Caco-2 (cell line): ENCODE measurements at regions not wholly inside any gene's neighbourhood (a gene's known extent, or its start where the extent isn't known, plus 50 kb on each side); places are given as distances from the start of the nearest gene placed in this dataset.

ENCODE experiments used
- BruUV-seq: library from RNA; stranded (reverse); fragments of 400-500 nt; replicated peaks from 2 replicates; lab custom pipeline; 2021; lab: Mats Ljungman, UMichigan
- CTCF ChIA-PET: fragments of 300-600 bp; sonication (Branson Sonifier 250); formaldehyde crosslinking; loops from one replicate; lab custom pipeline; 2022; ENCODE audit warnings: antibody characterized with exemption; lab: Charles Lee
- POLR2A ChIA-PET: fragments of 300-600 bp; sonication (Branson Sonifier 250); formaldehyde crosslinking; loops from one replicate; lab custom pipeline; 2022; ENCODE audit warnings: antibody characterized with exemption; lab: Charles Lee
- DNase-seq, 2 experiments: peaks; one replicate each; pipeline versions ENCODE4 v3.0.0 to v3.0.0-alpha.2; 2020 to 2022
- H3K27me3 ChIP-seq: replicated peaks from 2 replicates; pipeline ENCODE4 v1.6.0; 2011; ENCODE audit warnings: low read length; ENCODE audit not compliant: control insufficient read depth, insufficient read depth
- H3K36me3 ChIP-seq: 2 replicates; pipeline ENCODE4 v1.5.1; 2011; ENCODE audit warnings: low read length; ENCODE audit not compliant: control insufficient read depth, insufficient read depth
- H3K4me1 ChIP-seq: fragments of 250-450 bp; sonication (Bioruptor Pico); 2 replicates; pipeline ENCODE4 v1.5.1; 2020; ENCODE audit warnings: mild to moderate bottlenecking
- H3K4me3 ChIP-seq: 2 replicates; pipeline ENCODE4 v1.5.1; 2011; ENCODE audit warnings: low read depth, mild to moderate bottlenecking, control low read depth, low read length
- H3K9me3 ChIP-seq: fragments of 250-450 bp; sonication (Bioruptor Pico); 2 replicates; pipeline ENCODE4 v1.5.1; 2020; ENCODE audit warnings: mild to moderate bottlenecking, moderate library complexity
- H3K27ac Mint-ChIP-seq: one replicate; pipeline ENCODE4 v1.8.0; 2022; ENCODE audit warnings: mixed read lengths; ENCODE audit not compliant: unreplicated experiment
- H3K27me3 Mint-ChIP-seq: one replicate; pipeline ENCODE4 v1.8.0; 2022; ENCODE audit warnings: mixed read lengths; ENCODE audit not compliant: insufficient read depth, unreplicated experiment
- H3K36me3 Mint-ChIP-seq: one replicate; pipeline ENCODE4 v1.8.0; 2022; ENCODE audit warnings: mild to moderate bottlenecking, mixed read lengths; ENCODE audit not compliant: insufficient read depth, unreplicated experiment
- H3K4me1 Mint-ChIP-seq: one replicate; pipeline ENCODE4 v1.8.0; 2022; ENCODE audit warnings: low read depth, mixed read lengths; ENCODE audit not compliant: unreplicated experiment
- H3K4me3 Mint-ChIP-seq: one replicate; pipeline ENCODE4 v1.8.0; 2022; ENCODE audit warnings: mild to moderate bottlenecking, moderate library complexity, mixed read lengths; ENCODE audit not compliant: unreplicated experiment
- H3K9me3 Mint-ChIP-seq: one replicate; pipeline ENCODE4 v1.8.0; 2022; ENCODE audit warnings: mixed read lengths; ENCODE audit not compliant: unreplicated experiment
- intact Hi-C: fragments of 100-400 bp; cut with micrococcal nuclease; formaldehyde crosslinking; loops from one replicate; pipeline ENCODE4 v1.10.0; 2022; ENCODE audit not compliant: unreplicated experiment
- TF ChIP-seq, protein P1 (sequence below), 2 experiments: fragments of 200-600 bp in 1 of 2; IDR thresholded peaks; 1 replicate in 1 of 2; 2 replicates in 1 of 2; pipeline versions ENCODE4 v1.5.1 to v1.8.0; 2011 to 2022; ENCODE audit warnings: antibody characterized with exemption in 1 of 2, control low read depth in 1 of 2, inconsistent platforms in 1 of 2, low read depth in 1 of 2, low read length in 1 of 2, mild to moderate bottlenecking in 1 of 2, moderate library complexity in 1 of 2; ENCODE audit not compliant: insufficient read depth in 1 of 2, severe bottlenecking in 1 of 2, unreplicated experiment in 1 of 2

- no TSS peak for BruUV-seq
- Mint-ChIP-seq H3K27ac (no peak overlapping the region), H3K4me3 (no peak overlapping the region), H3K4me1 (no peaks in the 10 kb centered on the region), H3K9me3 (no peaks in the 10 kb centered on the region), H3K36me3 (no peaks in the 10 kb centered on the region), H3K27me3 (peaks cover 2% of the 10 kb centered on the region)
- ChIA-PET CTCF (no interaction called here), POLR2A (no interaction called here)
- no peaks in the 10 kb centered on the region for H3K27me3 ChIP-seq
- H3K36me3 ChIP-seq: no peaks in the 10 kb centered on the region
- DNase-seq: no peak
- TF ChIP-seq, protein P1, sequence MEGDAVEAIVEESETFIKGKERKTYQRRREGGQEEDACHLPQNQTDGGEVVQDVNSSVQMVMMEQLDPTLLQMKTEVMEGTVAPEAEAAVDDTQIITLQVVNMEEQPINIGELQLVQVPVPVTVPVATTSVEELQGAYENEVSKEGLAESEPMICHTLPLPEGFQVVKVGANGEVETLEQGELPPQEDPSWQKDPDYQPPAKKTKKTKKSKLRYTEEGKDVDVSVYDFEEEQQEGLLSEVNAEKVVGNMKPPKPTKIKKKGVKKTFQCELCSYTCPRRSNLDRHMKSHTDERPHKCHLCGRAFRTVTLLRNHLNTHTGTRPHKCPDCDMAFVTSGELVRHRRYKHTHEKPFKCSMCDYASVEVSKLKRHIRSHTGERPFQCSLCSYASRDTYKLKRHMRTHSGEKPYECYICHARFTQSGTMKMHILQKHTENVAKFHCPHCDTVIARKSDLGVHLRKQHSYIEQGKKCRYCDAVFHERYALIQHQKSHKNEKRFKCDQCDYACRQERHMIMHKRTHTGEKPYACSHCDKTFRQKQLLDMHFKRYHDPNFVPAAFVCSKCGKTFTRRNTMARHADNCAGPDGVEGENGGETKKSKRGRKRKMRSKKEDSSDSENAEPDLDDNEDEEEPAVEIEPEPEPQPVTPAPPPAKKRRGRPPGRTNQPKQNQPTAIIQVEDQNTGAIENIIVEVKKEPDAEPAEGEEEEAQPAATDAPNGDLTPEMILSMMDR (IDR thresholded peaks at IDR 0.05; ENCODE audit: insufficient read depth in 1 of 2, low read depth in 1 of 2, low read length in 1 of 2, severe bottlenecking in 1 of 2, unreplicated experiment in 1 of 2): no peak
- intact Hi-C loops: no loop called here
- no peak overlapping the region for H3K4me3 ChIP-seq
- no peaks in the 10 kb centered on the region for H3K9me3 ChIP-seq
- H3K4me1 ChIP-seq: no peaks in the 10 kb centered on the region
These were observed 596.4 kb downstream of the PCDH18 start for GRCh38 chr4:136935871-136936270.

DNA sequence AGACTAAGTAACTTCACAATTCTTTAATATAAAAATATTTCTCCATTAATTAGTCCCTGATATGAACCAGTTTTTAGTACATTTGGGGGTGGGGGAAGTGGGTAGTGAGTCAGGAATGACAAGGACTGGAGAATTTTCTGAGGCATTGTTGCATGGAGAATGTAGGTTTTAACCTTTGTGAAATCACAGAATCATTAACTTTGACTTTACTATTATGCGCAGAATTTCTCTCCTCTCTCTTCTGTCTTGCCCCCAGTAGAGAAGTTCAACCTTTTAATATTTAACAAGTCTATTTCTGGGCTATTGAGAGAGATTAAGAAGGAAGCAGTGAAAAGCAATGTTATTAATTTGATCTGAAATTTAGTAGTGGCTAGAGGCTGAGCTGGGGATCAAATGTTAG lies 597.0 kb downstream of the PCDH18 start:
- TF ChIP-seq, protein P1 (IDR thresholded peaks at IDR 0.05; ENCODE audit: insufficient read depth in 1 of 2, low read depth in 1 of 2, low read length in 1 of 2, severe bottlenecking in 1 of 2, unreplicated experiment in 1 of 2): no peak
- H3K27me3 ChIP-seq: no peaks in the 10 kb centered on the region
- no peak overlapping the region for H3K27ac Mint-ChIP-seq
- no peak for DNase-seq
- H3K36me3 Mint-ChIP-seq: no peaks in the 10 kb centered on the region
- H3K9me3 ChIP-seq: no peaks in the 10 kb centered on the region
- no peaks in the 10 kb centered on the region for H3K36me3 ChIP-seq
- H3K27me3 Mint-ChIP-seq: peaks cover 2% of the 10 kb centered on the region
- CTCF ChIA-PET: no interaction called here
- H3K9me3 Mint-ChIP-seq: no peaks in the 10 kb centered on the region
- no peaks in the 10 kb centered on the region for H3K4me1 Mint-ChIP-seq
- H3K4me1 ChIP-seq: no peaks in the 10 kb centered on the region
- no TSS peak for BruUV-seq
- intact Hi-C loops: no loop called here
- POLR2A ChIA-PET: no interaction called here
- no peak overlapping the region for H3K4me3 Mint-ChIP-seq
- no peak overlapping the region for H3K4me3 ChIP-seq

GRCh38 chr4:136934601-136935000 lies 597.7 kb downstream of the PCDH18 start:
- peaks cover 2% of the 10 kb centered on the region for H3K27me3 Mint-ChIP-seq
- H3K36me3 Mint-ChIP-seq: no peaks in the 10 kb centered on the region
- no peaks in the 10 kb centered on the region for H3K9me3 Mint-ChIP-seq
- no peaks in the 10 kb centered on the region for H3K36me3 ChIP-seq
- TF ChIP-seq, protein P1 (IDR thresholded peaks at IDR 0.05; ENCODE audit: insufficient read depth in 1 of 2, low read depth in 1 of 2, low read length in 1 of 2, severe bottlenecking in 1 of 2, unreplicated experiment in 1 of 2): no peak
- DNase-seq: no peak
- no peak overlapping the region for H3K4me3 ChIP-seq
- intact Hi-C loops: no loop called here
- no peak overlapping the region for H3K4me3 Mint-ChIP-seq
- H3K27me3 ChIP-seq: no peaks in the 10 kb centered on the region
- H3K9me3 ChIP-seq: no peaks in the 10 kb centered on the region
- no TSS peak for BruUV-seq
- H3K27ac Mint-ChIP-seq: no peak overlapping the region
- POLR2A ChIA-PET: no interaction called here
- H3K4me1 Mint-ChIP-seq: no peaks in the 10 kb centered on the region
- no peaks in the 10 kb centered on the region for H3K4me1 ChIP-seq
- CTCF ChIA-PET: no interaction called here
